Esophagus muscularis mucosa (tissue), 4 donors: ENCODE measurements at regions not wholly inside any gene's neighbourhood (a gene's known extent, or its start where the extent isn't known, plus 50 kb on each side); places are given as distances from the start of the nearest gene placed in this dataset.

ENCODE experiments used
- DNase-seq: peaks from one replicate; pipeline ENCODE4 v3.0.0-alpha.2; 2017; ENCODE audit errors: extremely low spot score
- H3K27ac ChIP-seq, 4 donors: fragments of 200-600 bp; sonication (generic); replicated peaks in 1 of 4; 1 replicate in 3 of 4; 2 replicates in 1 of 4; pipeline ENCODE4 v1.5.1; 2016 to 2019; ENCODE audit warnings: mild to moderate bottlenecking in 1 of 4
- H3K27me3 ChIP-seq, 4 donors: fragments of 200-600 bp; sonication (generic); one replicate each; pipeline versions ENCODE4 v1.5.1 to v1.6.0; 2016 to 2019
- H3K36me3 ChIP-seq, 4 donors: fragments of 200-600 bp; sonication (generic); one replicate each; pipeline ENCODE4 v1.5.1; 2016 to 2019
- H3K4me1 ChIP-seq, 4 donors: fragments of 200-600 bp; sonication (generic); one replicate each; pipeline ENCODE4 v1.5.1; 2016 to 2019
- H3K4me3 ChIP-seq, 4 donors: fragments of 200-600 bp; sonication (generic); 1 replicate in 2 of 4; 2 replicates in 2 of 4; pipeline ENCODE4 v1.5.1; 2016 to 2019; ENCODE audit warnings: mild to moderate bottlenecking in 4 of 4, moderate library complexity in 1 of 4
- H3K9me3 ChIP-seq, 4 donors: fragments of 200-600 bp; sonication (generic); 1 replicate in 3 of 4; 2 replicates in 1 of 4; pipeline ENCODE4 v1.5.1; 2016 to 2019
- EP300 ChIP-seq: sonication (generic); formaldehyde crosslinking; IDR thresholded peaks from one replicate; pipeline ENCODE4 v1.6.1; 2017; ENCODE audit warnings: antibody characterized with exemption
- POLR2A ChIP-seq: fragments of 450-650 bp; IDR thresholded peaks from one replicate; pipeline ENCODE4 v1.6.1; 2017; ENCODE audit warnings: antibody characterized with exemption, moderate library complexity, mild to moderate bottlenecking, low read depth
- POLR2AphosphoS5 ChIP-seq, 2 donors: sonication (generic); formaldehyde crosslinking; IDR thresholded peaks; one replicate each; pipeline ENCODE4 v1.6.1; 2017; ENCODE audit warnings: antibody characterized with exemption in 2 of 2
- WGBS: methylation state at CpG from one replicate; pipeline ENCODE4 v1.1.5; 2018; 5-methylcytosine and 5-hydroxymethylcytosine counted together
- intact Hi-C: fragments of 100-400 bp; cut with DNase I; formaldehyde crosslinking; loops from one replicate; pipeline ENCODE4 v1.15.1; 2023
- TF ChIP-seq, protein P1 (sequence below), 3 experiments: fragments of 200-600 bp in 2 of 3; fragments of 450-650 bp in 1 of 3; sonication (generic) in 2 of 3; IDR thresholded peaks; one replicate each; pipeline ENCODE4 v1.5.1; 2017 to 2019; ENCODE audit warnings: antibody characterized with exemption in 3 of 3, mild to moderate bottlenecking in 2 of 3, moderate library complexity in 1 of 3

DNA sequence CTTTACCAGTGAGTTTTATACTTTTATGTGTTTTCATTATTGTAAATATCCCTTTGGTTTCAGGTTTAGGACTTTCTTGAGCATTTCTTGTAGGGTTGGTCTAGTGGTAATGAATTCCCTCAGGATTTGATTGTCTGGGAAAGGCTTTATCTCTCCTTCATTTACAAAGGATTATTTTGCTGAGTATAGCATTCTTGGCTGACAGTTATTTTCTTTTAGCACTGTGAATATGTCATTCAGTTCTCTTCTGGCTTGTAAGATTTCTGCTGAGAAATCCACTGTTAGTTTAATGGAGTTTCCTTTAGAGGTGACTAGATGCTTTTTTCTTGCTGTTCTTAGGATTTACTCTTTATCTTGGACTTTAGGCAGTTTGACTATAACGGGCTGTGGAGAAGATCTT is 373.9 kb downstream of the TSN start:
- Histone ChIP-seq H3K27me3 (no peaks in the 10 kb centered on the region), H3K4me3 (no peak overlapping the region), H3K27ac (no peak overlapping the region), H3K9me3 (peaks cover 0 to 57% (median 36%) of the 10 kb centered on the region in 4 donors), H3K36me3 (no peaks in the 10 kb centered on the region), H3K4me1 (no peaks in the 10 kb centered on the region)
- DNase-seq = no peak
- TF ChIP-seq EP300 (no peak), POLR2AphosphoS5 (IDR thresholded peaks at IDR 0.05) (no peak), POLR2A (no peak)
- TF ChIP-seq, protein P1, sequence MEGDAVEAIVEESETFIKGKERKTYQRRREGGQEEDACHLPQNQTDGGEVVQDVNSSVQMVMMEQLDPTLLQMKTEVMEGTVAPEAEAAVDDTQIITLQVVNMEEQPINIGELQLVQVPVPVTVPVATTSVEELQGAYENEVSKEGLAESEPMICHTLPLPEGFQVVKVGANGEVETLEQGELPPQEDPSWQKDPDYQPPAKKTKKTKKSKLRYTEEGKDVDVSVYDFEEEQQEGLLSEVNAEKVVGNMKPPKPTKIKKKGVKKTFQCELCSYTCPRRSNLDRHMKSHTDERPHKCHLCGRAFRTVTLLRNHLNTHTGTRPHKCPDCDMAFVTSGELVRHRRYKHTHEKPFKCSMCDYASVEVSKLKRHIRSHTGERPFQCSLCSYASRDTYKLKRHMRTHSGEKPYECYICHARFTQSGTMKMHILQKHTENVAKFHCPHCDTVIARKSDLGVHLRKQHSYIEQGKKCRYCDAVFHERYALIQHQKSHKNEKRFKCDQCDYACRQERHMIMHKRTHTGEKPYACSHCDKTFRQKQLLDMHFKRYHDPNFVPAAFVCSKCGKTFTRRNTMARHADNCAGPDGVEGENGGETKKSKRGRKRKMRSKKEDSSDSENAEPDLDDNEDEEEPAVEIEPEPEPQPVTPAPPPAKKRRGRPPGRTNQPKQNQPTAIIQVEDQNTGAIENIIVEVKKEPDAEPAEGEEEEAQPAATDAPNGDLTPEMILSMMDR (IDR thresholded peaks at IDR 0.05) = no peak
- WGBS = 100% methylated on average over 1 of the region's 1 CpG
- intact Hi-C loops = no loop called here

GRCh38 chr2:122132147-122132691 is 376.8 kb downstream of the TSN start:
- TF ChIP-seq POLR2A (no peak), EP300 (no peak), POLR2AphosphoS5 (IDR thresholded peaks at IDR 0.05) (no peak)
- TF ChIP-seq, protein P1 (IDR thresholded peaks at IDR 0.05) = no peak
- no peak overlapping the region for H3K27ac ChIP-seq
- no peaks in the 10 kb centered on the region for H3K4me1 ChIP-seq
- H3K36me3 ChIP-seq = no peaks in the 10 kb centered on the region
- WGBS = 85% methylated on average over 2 of the region's 2 CpGs
- DNase-seq = no peak
- no peak overlapping the region for H3K4me3 ChIP-seq
- intact Hi-C loops = no loop called here
- H3K27me3 ChIP-seq = no peaks in the 10 kb centered on the region
- H3K9me3 ChIP-seq = peaks cover 0 to 38% (median 33%) of the 10 kb centered on the region in 4 donors

DNA sequence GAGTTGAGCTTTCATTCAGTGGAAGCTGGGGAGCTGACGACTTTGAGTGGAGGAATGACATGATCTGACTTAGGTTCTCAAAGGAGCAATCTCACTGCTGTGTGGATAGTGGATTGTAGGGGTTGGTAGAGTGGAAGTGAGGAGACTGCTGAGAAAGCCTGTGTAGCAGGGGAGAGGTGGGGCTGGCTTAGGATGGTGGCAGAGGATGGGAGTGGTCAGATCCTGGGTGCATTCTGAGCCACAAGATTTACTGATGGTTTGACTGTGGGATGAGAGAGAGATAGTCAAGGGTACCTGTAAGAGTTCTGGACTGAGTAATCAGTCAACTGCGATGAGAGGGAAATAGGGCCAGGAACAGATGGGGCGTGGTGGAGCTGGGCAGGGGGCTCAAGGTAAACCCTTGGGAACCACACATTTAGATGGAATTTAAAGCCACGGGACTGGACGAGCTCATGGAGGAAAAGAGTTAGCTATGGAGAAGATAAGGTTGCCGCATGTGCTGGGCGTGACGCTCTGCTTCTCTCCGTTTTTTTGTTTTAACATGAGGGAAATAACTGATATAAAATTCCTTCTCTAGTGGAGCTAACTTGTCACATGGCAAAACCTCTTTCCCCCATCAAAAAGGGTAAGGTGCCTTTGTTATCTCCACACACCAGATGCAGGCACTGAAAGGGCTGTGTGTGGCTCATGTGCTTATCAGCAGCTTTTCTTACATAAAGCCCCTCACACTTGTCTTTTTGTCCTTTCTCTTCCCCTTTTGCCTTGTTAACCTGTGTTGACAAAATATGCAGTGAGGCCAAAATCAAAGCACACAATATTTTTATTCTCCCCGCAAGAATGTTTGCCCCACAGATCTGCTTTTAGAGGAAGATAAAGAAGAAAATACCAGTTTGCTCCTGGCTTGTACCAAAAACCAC is 379.8 kb downstream of the TSN start:
- Histone ChIP-seq H3K4me1 (no peaks in the 10 kb centered on the region), H3K36me3 (no peaks in the 10 kb centered on the region), H3K9me3 (peaks cover 0 to 16% (median 11%) of the 10 kb centered on the region in 4 donors), H3K27me3 (no peaks in the 10 kb centered on the region), H3K27ac (no peak overlapping the region), H3K4me3 (no peak overlapping the region)
- no peak for DNase-seq
- TF ChIP-seq POLR2A (no peak), EP300 (no peak), POLR2AphosphoS5 (IDR thresholded peaks at IDR 0.05) (no peak)
- TF ChIP-seq, protein P1 (IDR thresholded peaks at IDR 0.05) = no peak
- intact Hi-C loops = no loop called here
- 74% methylated on average over 10 of the region's 10 CpGs for WGBS

DNA sequence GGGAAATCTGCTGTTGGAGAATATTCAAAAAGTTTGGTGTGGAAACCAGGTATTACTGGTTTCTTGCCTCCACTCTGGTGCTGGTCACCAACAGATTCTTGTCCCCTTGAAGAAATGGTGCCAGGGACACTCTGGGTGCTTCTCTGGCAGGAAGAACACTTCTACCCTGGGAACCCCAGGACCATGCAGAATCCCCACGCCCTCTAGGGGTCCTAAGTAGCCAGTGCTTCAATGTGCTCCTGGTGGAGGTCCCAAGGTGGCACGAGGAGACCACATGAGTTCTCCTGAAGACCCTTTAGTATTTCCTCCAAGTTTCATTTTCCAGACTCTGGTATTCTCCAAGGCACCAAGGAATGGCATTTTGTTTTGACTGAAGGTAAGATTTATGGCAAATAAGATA is 380.6 kb downstream of the TSN start:
- WGBS = 66% methylated on average over 2 of the region's 2 CpGs
- H3K36me3 ChIP-seq = no peaks in the 10 kb centered on the region
- no peak overlapping the region for H3K27ac ChIP-seq
- H3K4me1 ChIP-seq = no peaks in the 10 kb centered on the region
- no peaks in the 10 kb centered on the region for H3K27me3 ChIP-seq
- no peak overlapping the region for H3K4me3 ChIP-seq
- DNase-seq = no peak
- TF ChIP-seq EP300 (no peak), POLR2A (no peak), POLR2AphosphoS5 (IDR thresholded peaks at IDR 0.05) (no peak)
- TF ChIP-seq, protein P1 (IDR thresholded peaks at IDR 0.05) = no peak
- peaks cover 0 to 9% (median 3%) of the 10 kb centered on the region in 4 donors for H3K9me3 ChIP-seq
- intact Hi-C loops = no loop called here
